GM12878 (cell line): ENCODE measurements at regions not wholly inside any gene's neighbourhood (a gene's known extent, or its start where the extent isn't known, plus 50 kb on each side); places are given as distances from the start of the nearest gene placed in this dataset.

ENCODE experiments used
- ATAC-seq: fragments of 200-7000 bp; cut with Tn5 transposase; 3 replicates; pipeline ENCODE4 v1.9.1; 2020; ENCODE audit warnings: mild to moderate bottlenecking, moderate library complexity
- BruUV-seq: library from RNA; stranded (reverse); fragments of 400-500 nt; replicated peaks from 2 replicates; lab custom pipeline; 2021; lab: Mats Ljungman, UMichigan
- CTCF ChIA-PET: fragments of 300-600 bp; sonication (Branson Sonifier 250); formaldehyde crosslinking; extraction: SDS; loops from one replicate; lab custom pipeline; 2021; ENCODE audit warnings: inconsistent platforms; lab: Yijun Ruan, JAX
- POLR2A ChIA-PET: fragments of 350-600 bp; formaldehyde crosslinking; extraction: SDS; loops from one replicate; lab custom pipeline; 2021; ENCODE audit warnings: inconsistent platforms; lab: Charles Lee
- RAD21 ChIA-PET: fragments of 300-600 bp; sonication (Branson Sonifier 250); formaldehyde crosslinking; loops from one replicate; lab custom pipeline; 2023; ENCODE audit warnings: antibody characterized with exemption; ENCODE audit not compliant: unreplicated experiment; lab: Charles Lee
- SMC1A ChIA-PET: fragments of 300-600 bp; sonication (Branson Sonifier 250); formaldehyde crosslinking; loops from one replicate; lab custom pipeline; 2023; ENCODE audit not compliant: unreplicated experiment, uncharacterized antibody; lab: Charles Lee
- DNase-seq: peaks from one replicate; pipeline ENCODE4 v3.0.0-alpha.2; 2011; ENCODE audit warnings: low read depth, low spot score
- FAIRE-seq: peaks from 3 replicates; lab custom pipeline; 2011; peaks lifted over from hg19 to GRCh38; lab: Jason Lieb, UNC
- H2AFZ ChIP-seq: 2 replicates; pipeline ENCODE4 v1.6.0; 2011; ENCODE audit warnings: low read depth, low read length, control low read depth; ENCODE audit not compliant: control insufficient read depth
- H3K27ac ChIP-seq: 2 replicates; pipeline ENCODE4 v1.5.1; 2011; ENCODE audit warnings: control low read depth; ENCODE audit not compliant: control insufficient read depth, insufficient read depth
- H3K27me3 ChIP-seq, 2 experiments: replicated peaks in 1 of 2; 2 replicates each; pipeline versions ENCODE4 v1.6.0 to v1.6.1; 2011; ENCODE audit warnings: low read length in 1 of 2; ENCODE audit not compliant: control insufficient read depth in 2 of 2, insufficient read depth in 2 of 2
- H3K36me3 ChIP-seq, 2 experiments: 2 replicates each; pipeline ENCODE4 v1.5.1; 2011; ENCODE audit warnings: low read length in 1 of 2; ENCODE audit not compliant: control insufficient read depth in 2 of 2, insufficient read depth in 2 of 2
- H3K4me1 ChIP-seq: 2 replicates; pipeline ENCODE4 v1.6.1; 2011; ENCODE audit warnings: mild to moderate bottlenecking, low read length, moderate library complexity, mixed read lengths; ENCODE audit not compliant: control insufficient read depth, insufficient read depth
- H3K4me2 ChIP-seq: 2 replicates; pipeline ENCODE4 v1.6.0; 2011; ENCODE audit warnings: control low read depth; ENCODE audit not compliant: control insufficient read depth, insufficient read depth
- H3K4me3 ChIP-seq: fragments of 200-600 bp; sonication (generic); 2 replicates; pipeline ENCODE4 v1.5.1; 2016
- H3K79me2 ChIP-seq: 2 replicates; pipeline ENCODE4 v1.6.0; 2011; ENCODE audit warnings: low read length; ENCODE audit not compliant: control insufficient read depth, insufficient read depth
- H3K9ac ChIP-seq: 2 replicates; pipeline ENCODE4 v1.8.0; 2011; ENCODE audit warnings: low read length, control low read depth, mixed read lengths; ENCODE audit not compliant: control insufficient read depth, insufficient read depth
- H3K9me3 ChIP-seq: replicated peaks from 3 replicates; pipeline ENCODE4 v1.5.1; 2011; ENCODE audit warnings: mild to moderate bottlenecking, low read length; ENCODE audit not compliant: control insufficient read depth, insufficient read depth
- H4K20me1 ChIP-seq: 2 replicates; pipeline ENCODE4 v1.6.0; 2011; ENCODE audit not compliant: control insufficient read depth, insufficient read depth
- BHLHE40 ChIP-seq, 2 experiments: fragments of 450-650 bp in 1 of 2; IDR thresholded peaks; 2 replicates each; pipeline ENCODE4 v1.6.1; 2011 to 2017; ENCODE audit warnings: low read depth in 2 of 2, borderline replicate concordance in 1 of 2, improper control_type of control experiment in 1 of 2, low read length in 1 of 2, mild to moderate bottlenecking in 1 of 2
- CEBPB ChIP-seq, 2 experiments: fragments of 150-350 bp in 1 of 2; IDR thresholded peaks; 2 replicates each; pipeline ENCODE4 v1.6.1; 2012 to 2014; ENCODE audit warnings: low read depth in 2 of 2, low read length in 2 of 2, borderline replicate concordance in 1 of 2, inconsistent platforms in 1 of 2
- CHD1 ChIP-seq: IDR thresholded peaks from 2 replicates; pipeline ENCODE4 v1.6.1; 2012; ENCODE audit warnings: low read depth, low read length, improper control_type of control experiment
- EGR1 ChIP-seq, 2 experiments: IDR thresholded peaks; 1 replicate in 1 of 2; 2 replicates in 1 of 2; pipeline ENCODE4 v1.6.1; 2011 to 2012; ENCODE audit warnings: low read depth in 2 of 2, low read length in 2 of 2, borderline replicate concordance in 1 of 2, mild to moderate bottlenecking in 1 of 2, moderate library complexity in 1 of 2
- EP300 ChIP-seq, 2 experiments: fragments of 150-350 bp in 1 of 2; IDR thresholded peaks; 2 replicates each; pipeline ENCODE4 v1.6.1; 2011 to 2012; ENCODE audit warnings: low read depth in 2 of 2, low read length in 2 of 2, borderline replicate concordance in 1 of 2, improper control_type of control experiment in 1 of 2, inconsistent platforms in 1 of 2; ENCODE audit not compliant: control insufficient read depth in 1 of 2
- FOXK2 ChIP-seq: fragments of 450-650 bp; IDR thresholded peaks from 2 replicates; pipeline ENCODE4 v1.6.1; 2017; ENCODE audit warnings: mild to moderate bottlenecking, moderate library complexity
- FOXM1 ChIP-seq: IDR thresholded peaks from 2 replicates; pipeline ENCODE4 v1.6.1; 2012; ENCODE audit warnings: low read depth, mild to moderate bottlenecking, inconsistent platforms, low read length, moderate library complexity
- MEF2A ChIP-seq: IDR thresholded peaks from 2 replicates; pipeline ENCODE4 v1.6.1; 2011; ENCODE audit warnings: low read depth, mild to moderate bottlenecking, low read length, moderate library complexity; ENCODE audit not compliant: insufficient read depth
- NBN ChIP-seq: fragments of 450-650 bp; IDR thresholded peaks from 2 replicates; pipeline ENCODE4 v1.6.1; 2016
- PML ChIP-seq: IDR thresholded peaks from 2 replicates; pipeline ENCODE4 v1.6.1; 2012; ENCODE audit warnings: low read length, inconsistent platforms
- POU2F2 ChIP-seq: IDR thresholded peaks from 3 replicates; pipeline ENCODE4 v1.6.1; 2011; ENCODE audit warnings: low read depth, mild to moderate bottlenecking, low read length, borderline replicate concordance
- RAD21 ChIP-seq: IDR thresholded peaks from 2 replicates; pipeline ENCODE4 v1.6.1; 2011; ENCODE audit warnings: mild to moderate bottlenecking, low read depth, low read length, moderate library complexity; ENCODE audit not compliant: insufficient read depth
- RELA ChIP-seq: fragments of 450-650 bp; IDR thresholded peaks from 2 replicates; pipeline ENCODE4 v1.8.0; 2014; ENCODE audit warnings: borderline replicate concordance; ENCODE audit not compliant: partially characterized antibody
- TBL1XR1 ChIP-seq: IDR thresholded peaks from 2 replicates; pipeline ENCODE4 v1.6.1; 2012; ENCODE audit warnings: low read depth, low read length, improper control_type of control experiment
- YY1 ChIP-seq: IDR thresholded peaks from 2 replicates; pipeline ENCODE4 v1.6.1; 2011; ENCODE audit warnings: low read depth, mild to moderate bottlenecking, low read length
- WGBS: methylation state at CpG from one replicate; pipeline ENCODE4 v1.1.6; 2016; ENCODE audit warnings: low lambda C conversion rate; ENCODE audit not compliant: insufficient replicate concordance, insufficient coverage; ENCODE audit errors: missing lambda C conversion rate; 5-methylcytosine and 5-hydroxymethylcytosine counted together
- in situ Hi-C: fragments of 300-500 bp; cut with MboI; formaldehyde crosslinking; loops from 9 replicates; pipeline ENCODE4 v1.14.3; 2018; ENCODE audit warnings: mixed read lengths
- intact Hi-C: fragments of 100-400 bp; cut with micrococcal nuclease; formaldehyde crosslinking; loops from one replicate; pipeline ENCODE4 v1.14.2; 2022; ENCODE audit not compliant: unreplicated experiment
- TF ChIP-seq, protein P1 (sequence below), 3 experiments: IDR thresholded peaks in 2 of 3; conservative IDR thresholded peaks in 1 of 3; 2 replicates each; pipeline ENCODE4 v1.5.1; 2011; ENCODE audit warnings: low read depth in 3 of 3, low read length in 3 of 3, mild to moderate bottlenecking in 3 of 3, control low read depth in 2 of 3, moderate library complexity in 2 of 3, inconsistent platforms in 1 of 3, mixed read lengths in 1 of 3; ENCODE audit not compliant: control insufficient read depth in 2 of 3, insufficient read depth in 1 of 3; ENCODE audit errors: extremely low read depth in 1 of 3
- TF ChIP-seq, protein P2 (sequence below): IDR thresholded peaks from 2 replicates; pipeline ENCODE4 v1.6.1; 2012; ENCODE audit warnings: low read depth, low read length, improper control_type of control experiment
- TF ChIP-seq, protein P3 (sequence below): fragments of 450-650 bp; IDR thresholded peaks from 2 replicates; pipeline ENCODE4 v1.6.1; 2016; ENCODE audit warnings: mild to moderate bottlenecking

DNA sequence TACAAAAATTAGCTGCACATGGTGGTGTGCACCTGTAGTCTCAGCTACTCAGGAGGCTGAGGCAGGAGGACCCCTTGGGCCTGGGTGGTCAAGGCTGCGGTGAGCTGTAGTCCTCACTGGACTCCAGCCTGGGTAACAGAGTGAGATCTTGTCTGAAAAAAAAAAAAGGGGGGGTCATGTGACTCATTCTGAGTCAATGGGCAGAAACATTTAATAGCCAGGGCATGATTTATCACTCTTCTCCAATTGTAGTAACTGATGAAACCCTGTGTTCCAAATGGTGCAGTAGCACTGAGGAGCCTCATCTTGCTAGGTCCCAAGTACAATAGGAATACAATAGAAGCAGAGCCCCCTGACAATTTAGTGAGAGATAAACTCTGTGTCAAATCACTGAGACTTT lies 78.9 kb upstream of the CCDC68 start (continued):
- TF ChIP-seq, protein P1, sequence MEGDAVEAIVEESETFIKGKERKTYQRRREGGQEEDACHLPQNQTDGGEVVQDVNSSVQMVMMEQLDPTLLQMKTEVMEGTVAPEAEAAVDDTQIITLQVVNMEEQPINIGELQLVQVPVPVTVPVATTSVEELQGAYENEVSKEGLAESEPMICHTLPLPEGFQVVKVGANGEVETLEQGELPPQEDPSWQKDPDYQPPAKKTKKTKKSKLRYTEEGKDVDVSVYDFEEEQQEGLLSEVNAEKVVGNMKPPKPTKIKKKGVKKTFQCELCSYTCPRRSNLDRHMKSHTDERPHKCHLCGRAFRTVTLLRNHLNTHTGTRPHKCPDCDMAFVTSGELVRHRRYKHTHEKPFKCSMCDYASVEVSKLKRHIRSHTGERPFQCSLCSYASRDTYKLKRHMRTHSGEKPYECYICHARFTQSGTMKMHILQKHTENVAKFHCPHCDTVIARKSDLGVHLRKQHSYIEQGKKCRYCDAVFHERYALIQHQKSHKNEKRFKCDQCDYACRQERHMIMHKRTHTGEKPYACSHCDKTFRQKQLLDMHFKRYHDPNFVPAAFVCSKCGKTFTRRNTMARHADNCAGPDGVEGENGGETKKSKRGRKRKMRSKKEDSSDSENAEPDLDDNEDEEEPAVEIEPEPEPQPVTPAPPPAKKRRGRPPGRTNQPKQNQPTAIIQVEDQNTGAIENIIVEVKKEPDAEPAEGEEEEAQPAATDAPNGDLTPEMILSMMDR (IDR thresholded peaks at IDR 0.05 in 2 of 3, conservative IDR thresholded peaks at IDR 0.05 in 1 of 3; ENCODE audit: control insufficient read depth in 2 of 3, extremely low read depth in 1 of 3, insufficient read depth in 1 of 3, low read depth in 3 of 3, low read length in 3 of 3), result no peak
- TF ChIP-seq CEBPB (IDR thresholded peaks at IDR 0.05; ENCODE audit: borderline replicate concordance in 1 of 2, low read depth in 2 of 2, low read length in 2 of 2) (no peak), RELA (no peak)

DNA sequence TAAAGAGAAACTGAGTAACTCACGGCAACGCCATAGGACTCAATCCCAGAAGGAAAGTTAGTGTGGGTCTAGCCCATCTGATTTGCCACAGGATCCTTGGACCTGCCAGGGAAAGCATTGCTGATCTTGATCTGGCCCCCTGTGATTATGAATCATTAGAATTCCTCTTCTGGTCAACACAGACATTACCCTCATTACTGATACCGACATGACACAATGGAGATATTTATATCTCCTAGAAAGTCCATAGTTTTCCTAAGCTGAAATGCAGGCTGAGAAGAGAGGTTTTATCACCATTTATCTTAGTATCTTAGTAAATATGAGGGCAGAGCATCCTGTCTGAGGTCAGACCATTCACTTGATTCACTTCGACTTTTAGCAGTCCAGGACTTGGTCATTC lies 75.5 kb upstream of the CCDC68 start:
- Histone ChIP-seq H3K27me3 (no peaks in the 10 kb centered on the region; a peak in 1 of 4 replicates), H3K27ac (no peak overlapping the region), H2AFZ (no peak overlapping the region), H3K79me2 (no peaks in the 10 kb centered on the region), H3K36me3 (no peaks in the 10 kb centered on the region), H3K4me2 (no peak overlapping the region), H3K9ac (no peak overlapping the region), H3K4me1 (no peaks in the 10 kb centered on the region; the same call in 1 of the 2 replicates), H3K4me3 (no peak overlapping the region), H3K9me3 (no peaks in the 10 kb centered on the region), H4K20me1 (no peaks in the 10 kb centered on the region)
- BruUV-seq, result no TSS peak
- SMC1A ChIA-PET, result interaction anchor here (0.6 to 4.2 kb wide), 3 partner anchors 20 to 941 kb away, joined by 3 to 22 read pairs (median 3); no protein-coding TSS in a partner anchor
- intact Hi-C loops, result no loop called here
- ATAC-seq (no peak), DNase-seq (no peak), FAIRE-seq (no peak)
- RAD21 ChIA-PET, result no interaction called here
- CTCF ChIA-PET, result interaction anchor here (1.2 to 1.5 kb wide), 2 partner anchors 21 to 52 kb away, joined by 3 to 4 read pairs; no protein-coding TSS in a partner anchor
- 45% methylated on average over 4 of the region's 4 CpGs for WGBS
- in situ Hi-C loops, result no loop called here
- POLR2A ChIA-PET, result no interaction called here
- TF ChIP-seq, protein P2, sequence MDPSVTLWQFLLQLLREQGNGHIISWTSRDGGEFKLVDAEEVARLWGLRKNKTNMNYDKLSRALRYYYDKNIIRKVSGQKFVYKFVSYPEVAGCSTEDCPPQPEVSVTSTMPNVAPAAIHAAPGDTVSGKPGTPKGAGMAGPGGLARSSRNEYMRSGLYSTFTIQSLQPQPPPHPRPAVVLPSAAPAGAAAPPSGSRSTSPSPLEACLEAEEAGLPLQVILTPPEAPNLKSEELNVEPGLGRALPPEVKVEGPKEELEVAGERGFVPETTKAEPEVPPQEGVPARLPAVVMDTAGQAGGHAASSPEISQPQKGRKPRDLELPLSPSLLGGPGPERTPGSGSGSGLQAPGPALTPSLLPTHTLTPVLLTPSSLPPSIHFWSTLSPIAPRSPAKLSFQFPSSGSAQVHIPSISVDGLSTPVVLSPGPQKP, result no peak
- TF ChIP-seq POU2F2, result no peak
- TF ChIP-seq FOXM1, result no peak
- no peak for TF ChIP-seq YY1
- no peak for TF ChIP-seq NBN
- no peak for TF ChIP-seq RELA
- TF ChIP-seq, protein P3, sequence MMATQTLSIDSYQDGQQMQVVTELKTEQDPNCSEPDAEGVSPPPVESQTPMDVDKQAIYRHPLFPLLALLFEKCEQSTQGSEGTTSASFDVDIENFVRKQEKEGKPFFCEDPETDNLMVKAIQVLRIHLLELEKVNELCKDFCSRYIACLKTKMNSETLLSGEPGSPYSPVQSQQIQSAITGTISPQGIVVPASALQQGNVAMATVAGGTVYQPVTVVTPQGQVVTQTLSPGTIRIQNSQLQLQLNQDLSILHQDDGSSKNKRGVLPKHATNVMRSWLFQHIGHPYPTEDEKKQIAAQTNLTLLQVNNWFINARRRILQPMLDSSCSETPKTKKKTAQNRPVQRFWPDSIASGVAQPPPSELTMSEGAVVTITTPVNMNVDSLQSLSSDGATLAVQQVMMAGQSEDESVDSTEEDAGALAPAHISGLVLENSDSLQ, result no peak
- TF ChIP-seq BHLHE40 (IDR thresholded peaks at IDR 0.05; ENCODE audit: borderline replicate concordance in 1 of 2, low read depth in 2 of 2, low read length in 1 of 2), result no peak
- no peak for TF ChIP-seq CHD1
- no peak for TF ChIP-seq PML
- no peak for TF ChIP-seq MEF2A
- TF ChIP-seq RAD21, result no peak
- TF ChIP-seq EGR1 (IDR thresholded peaks at IDR 0.05; ENCODE audit: borderline replicate concordance in 1 of 2, low read depth in 2 of 2, low read length in 2 of 2), result no peak
- TF ChIP-seq EP300 (IDR thresholded peaks at IDR 0.05; ENCODE audit: borderline replicate concordance in 1 of 2, control insufficient read depth in 1 of 2, low read depth in 2 of 2, low read length in 2 of 2), result no peak
- TF ChIP-seq FOXK2, result no peak
- TF ChIP-seq TBL1XR1, result no peak
